ENCODE measurements at regions not wholly inside any gene's neighbourhood (a gene's known extent, or its start where the extent isn't known, plus 50 kb on each side); places are given as distances from the start of the nearest gene placed in this dataset.

DNA sequence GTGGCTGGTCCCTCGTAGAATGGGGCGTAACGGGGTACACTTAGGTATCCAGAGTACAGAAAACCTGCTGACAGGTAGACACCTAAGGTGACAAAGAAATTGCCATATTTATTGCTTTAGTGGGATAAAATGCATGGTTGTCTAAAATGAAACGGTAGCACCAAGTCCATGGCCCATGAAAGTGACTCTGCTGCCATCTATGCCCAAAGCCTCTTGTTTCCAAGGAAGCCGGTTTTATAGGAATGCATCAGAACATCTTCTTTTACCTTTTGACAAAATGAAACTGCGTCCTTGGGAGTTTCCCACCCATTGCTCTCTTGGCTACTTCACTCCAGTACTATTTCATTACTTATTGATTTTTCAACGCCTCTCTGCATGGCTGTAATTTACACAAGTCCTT lies 151.3 kb upstream of the ZFHX3 start:
- TF ChIP-seq, protein P1, sequence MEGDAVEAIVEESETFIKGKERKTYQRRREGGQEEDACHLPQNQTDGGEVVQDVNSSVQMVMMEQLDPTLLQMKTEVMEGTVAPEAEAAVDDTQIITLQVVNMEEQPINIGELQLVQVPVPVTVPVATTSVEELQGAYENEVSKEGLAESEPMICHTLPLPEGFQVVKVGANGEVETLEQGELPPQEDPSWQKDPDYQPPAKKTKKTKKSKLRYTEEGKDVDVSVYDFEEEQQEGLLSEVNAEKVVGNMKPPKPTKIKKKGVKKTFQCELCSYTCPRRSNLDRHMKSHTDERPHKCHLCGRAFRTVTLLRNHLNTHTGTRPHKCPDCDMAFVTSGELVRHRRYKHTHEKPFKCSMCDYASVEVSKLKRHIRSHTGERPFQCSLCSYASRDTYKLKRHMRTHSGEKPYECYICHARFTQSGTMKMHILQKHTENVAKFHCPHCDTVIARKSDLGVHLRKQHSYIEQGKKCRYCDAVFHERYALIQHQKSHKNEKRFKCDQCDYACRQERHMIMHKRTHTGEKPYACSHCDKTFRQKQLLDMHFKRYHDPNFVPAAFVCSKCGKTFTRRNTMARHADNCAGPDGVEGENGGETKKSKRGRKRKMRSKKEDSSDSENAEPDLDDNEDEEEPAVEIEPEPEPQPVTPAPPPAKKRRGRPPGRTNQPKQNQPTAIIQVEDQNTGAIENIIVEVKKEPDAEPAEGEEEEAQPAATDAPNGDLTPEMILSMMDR (IDR thresholded peaks at IDR 0.05; ENCODE audit: low read depth, low read length) = 0 out of 2 replicates have a peak, but pooled peaks have one; percentile 3
- no peak for TF ChIP-seq EZH2phosphoT487 (IDR thresholded peaks at IDR 0.05; ENCODE audit: low read depth)
